ENCODE measurements at regions not wholly inside any gene's neighbourhood (a gene's known extent, or its start where the extent isn't known, plus 50 kb on each side); places are given as distances from the start of the nearest gene placed in this dataset.

GRCh38 chr20:16848526-16848925 is 100.4 kb downstream of the OTOR start (continued):
- no peak for TF ChIP-seq PRDM10 (tag by site-specific recombination; IDR thresholded peaks at IDR 0.05)

GRCh38 chr20:16860914-16861313 is 112.8 kb downstream of the OTOR start:
- Histone ChIP-seq H3K27ac (ENCODE audit: extremely low read depth, low read depth, low read length) (no peak overlapping the region), H3K9me3 (ENCODE audit: control insufficient read depth, insufficient read depth, low read depth, low read length) (no peaks in the 10 kb centered on the region), H3K36me3 (ENCODE audit: control insufficient read depth in 2 of 2, insufficient read depth in 1 of 2, low read length in 2 of 2) (no peaks in the 10 kb centered on the region), H3K4me1 (ENCODE audit: control insufficient read depth, insufficient read depth, low read length) (no peaks in the 10 kb centered on the region), H3K4me3 (ENCODE audit: low read depth, low read length) (no peak overlapping the region)
- POLR2A ChIA-PET: no interaction called here
- TF ChIP-seq ZBTB44 (tag by site-specific recombination; IDR thresholded peaks at IDR 0.05): no peak
- TF ChIP-seq ATF2 (tag by site-specific recombination; IDR thresholded peaks at IDR 0.05; ENCODE audit: low read depth): 0 out of 2 replicates have a peak, but pooled peaks have one; percentile 19
- CTCF ChIA-PET: no interaction called here

GRCh38 chr20:16861708-16862107 is 113.5 kb downstream of the OTOR start:
- ChIA-PET POLR2A (no interaction called here), CTCF (no interaction called here)
- H3K27ac ChIP-seq (ENCODE audit: extremely low read depth, low read depth, low read length): no peak overlapping the region

More at GRCh38 chr20:16861708-16862107, 113.5 kb downstream of the OTOR start:
- Histone ChIP-seq H3K4me1 (ENCODE audit: control insufficient read depth, insufficient read depth, low read length) (no peaks in the 10 kb centered on the region), H3K9me3 (ENCODE audit: control insufficient read depth, insufficient read depth, low read depth, low read length) (no peaks in the 10 kb centered on the region), H3K36me3 (ENCODE audit: control insufficient read depth in 2 of 2, insufficient read depth in 1 of 2, low read length in 2 of 2) (no peaks in the 10 kb centered on the region), H3K4me3 (ENCODE audit: low read depth, low read length) (no peak overlapping the region)
- no peak for TF ChIP-seq ZNF530 (tag by site-specific recombination; IDR thresholded peaks at IDR 0.05; ENCODE audit: low read depth)
- TF ChIP-seq ZNF354C (tag by site-specific recombination; IDR thresholded peaks at IDR 0.05; ENCODE audit: borderline replicate concordance, low read depth): no peak
- no peak for TF ChIP-seq PRDM1 (tag by site-specific recombination; IDR thresholded peaks at IDR 0.05)
- TF ChIP-seq PATZ1 (tag by site-specific recombination; IDR thresholded peaks at IDR 0.05): no peak
- no peak for TF ChIP-seq EGR2 (tag by site-specific recombination; IDR thresholded peaks at IDR 0.05; ENCODE audit: low read depth)
- TF ChIP-seq ZNF830 (tag by site-specific recombination; IDR thresholded peaks at IDR 0.05; ENCODE audit: low read depth): no peak
- no peak for TF ChIP-seq ZNF677 (tag by site-specific recombination; IDR thresholded peaks at IDR 0.05)
- TF ChIP-seq ZNF560 (tag by site-specific recombination; IDR thresholded peaks at IDR 0.05; ENCODE audit: borderline replicate concordance): no peak
- TF ChIP-seq ZNF174 (tag by site-specific recombination; IDR thresholded peaks at IDR 0.05): no peak
- TF ChIP-seq MEIS1 (CRISPR knock-in tag; IDR thresholded peaks at IDR 0.05; ENCODE audit: borderline replicate concordance): no peak
- no peak for TF ChIP-seq ZNF146 (tag by site-specific recombination; IDR thresholded peaks at IDR 0.05)
- TF ChIP-seq REPIN1 (tag by site-specific recombination; IDR thresholded peaks at IDR 0.05; ENCODE audit: low read depth): no peak
- no peak for TF ChIP-seq ZFP37 (tag by site-specific recombination; IDR thresholded peaks at IDR 0.05)
- no peak for TF ChIP-seq ZNF692 (tag by site-specific recombination; IDR thresholded peaks at IDR 0.05)
- TF ChIP-seq ZNF521 (tag by site-specific recombination; IDR thresholded peaks at IDR 0.05): no peak
- no peak for TF ChIP-seq ZNF76 (tag by site-specific recombination; IDR thresholded peaks at IDR 0.05; ENCODE audit: borderline replicate concordance, low read depth)
- TF ChIP-seq ZNF114 (tag by site-specific recombination; IDR thresholded peaks at IDR 0.05): no peak

Measured in HEK293 (cell line).